AG08395 (cell line): ENCODE measurements at regions not wholly inside any gene's neighbourhood (a gene's known extent, or its start where the extent isn't known, plus 50 kb on each side); places are given as distances from the start of the nearest gene placed in this dataset.
"Not testable (repeated sequence)": the region's sequence is repeated elsewhere in the genome, so short reads cannot be mapped to it uniquely, and the experiment has no call there.

Source experiments
- DNase-seq: peaks from one replicate; pipeline ENCODE4 v3.0.0; 2012; ENCODE audit warnings: mixed read lengths, low spot score

DNA sequence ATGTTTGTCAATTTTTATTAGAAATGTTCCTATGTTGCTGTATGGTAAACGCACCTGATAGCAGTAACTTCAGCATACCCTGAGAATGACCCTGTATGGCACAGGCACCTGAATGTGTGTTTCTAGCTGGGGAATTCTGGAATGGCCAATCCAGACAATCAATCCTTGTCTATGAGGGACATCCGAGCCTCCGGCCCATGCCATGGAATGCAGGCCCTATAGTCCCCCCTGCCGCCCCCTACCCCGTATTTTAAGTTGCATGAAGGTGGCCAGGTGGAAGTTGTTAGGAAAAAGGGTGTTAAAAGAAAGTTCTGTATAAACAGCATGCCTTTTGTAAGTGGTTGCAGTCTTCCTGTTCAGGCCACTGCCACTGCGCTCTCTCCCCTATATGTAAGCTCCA is 595.9 kb downstream of the DSC3 start:
- DNase-seq: no peak

- DNase-seq: no peak
Measured at GRCh38 chr18:30444544-30444943, 598.0 kb downstream of the DSC3 start.

- DNase-seq: no peak
Measured at GRCh38 chr18:30440351-30440750, 602.2 kb downstream of the DSC3 start.

GRCh38 chr18:30439174-30439573 is 603.4 kb downstream of the DSC3 start:
- DNase-seq: no peak

- no peak for DNase-seq
Measured at GRCh38 chr18:30432349-30432748, 610.2 kb downstream of the DSC3 start.

- not testable (repeated sequence) for DNase-seq
Measured at GRCh38 chr18:30419399-30419798, 623.1 kb downstream of the DSC3 start.

- DNase-seq: no peak
Measured at GRCh38 chr18:30415903-30416302, 626.6 kb downstream of the DSC3 start.

- no peak for DNase-seq
Measured at GRCh38 chr18:30409120-30409519, 633.4 kb downstream of the DSC3 start.

- no peak for DNase-seq
Measured at GRCh38 chr18:30406728-30407127, 635.8 kb downstream of the DSC3 start.

DNA sequence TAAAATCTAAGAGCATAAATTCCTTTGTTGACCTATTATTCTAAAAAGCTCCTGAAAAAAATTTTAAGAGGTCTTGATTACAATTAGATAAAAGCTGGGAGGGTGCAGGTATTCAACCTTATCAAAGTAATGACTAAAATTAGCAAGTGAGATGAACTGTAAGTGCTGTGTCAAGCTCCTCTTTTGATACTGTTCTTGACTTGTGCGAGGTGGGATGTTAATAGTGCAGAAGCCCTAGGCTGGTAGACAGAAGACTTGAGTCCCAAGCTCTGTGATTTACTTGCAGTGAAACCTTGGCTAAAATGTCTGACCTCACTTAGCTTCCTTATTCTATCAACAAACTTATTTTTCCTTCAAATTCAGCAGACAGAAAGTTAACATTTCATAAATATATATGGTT is 637.5 kb downstream of the DSC3 start:
- no peak for DNase-seq

DNA sequence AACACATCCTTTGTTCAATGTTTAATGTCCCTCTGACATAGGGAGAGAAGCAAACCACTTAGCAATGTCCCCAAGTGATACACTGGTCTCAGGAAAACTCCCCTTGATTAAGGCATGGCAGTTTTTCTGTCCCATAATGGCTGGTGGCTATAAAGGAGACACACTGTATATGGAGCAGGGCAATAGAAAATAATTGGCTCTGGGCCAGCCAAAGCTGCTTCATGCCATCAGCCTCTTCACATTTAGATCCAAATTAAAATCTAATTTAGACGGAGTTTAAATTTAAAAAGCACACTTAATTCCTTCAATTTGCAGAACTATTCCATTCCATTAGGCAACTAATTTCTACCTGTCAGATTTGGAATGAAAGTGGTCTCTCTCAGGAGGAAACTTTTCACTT is 638.1 kb downstream of the DSC3 start:
- DNase-seq: no peak

- no peak for DNase-seq
Measured at GRCh38 chr18:30403278-30403677, 639.3 kb downstream of the DSC3 start.

- DNase-seq: no peak
Measured at GRCh38 chr18:30387401-30387800, 655.1 kb downstream of the DSC3 start.

DNA sequence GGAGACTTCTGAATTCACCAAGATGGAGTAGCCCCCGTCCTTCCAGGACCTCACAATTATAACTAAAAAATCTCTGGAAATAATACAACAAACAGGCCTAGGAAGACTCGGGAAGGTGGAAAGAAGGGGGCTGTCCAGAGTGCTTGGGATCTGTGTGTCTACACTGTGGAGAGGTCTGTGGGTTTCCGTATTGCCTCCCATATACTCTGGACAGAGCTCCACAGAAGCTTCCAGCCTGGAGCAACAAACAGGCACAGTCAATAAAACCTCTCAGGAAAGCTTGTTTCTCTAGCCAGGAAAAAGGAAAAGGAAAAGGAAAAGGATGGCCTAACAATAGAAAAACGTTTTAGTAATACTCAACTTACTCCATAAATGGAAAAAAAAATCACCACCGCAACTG is 655.9 kb downstream of the DSC3 start:
- DNase-seq: no peak

- DNase-seq: no peak
Measured at GRCh38 chr18:30385684-30386083, 656.9 kb downstream of the DSC3 start.

- no peak for DNase-seq
Measured at GRCh38 chr18:30381826-30382225, 660.7 kb downstream of the DSC3 start.

GRCh38 chr18:30378097-30378496 is 664.4 kb downstream of the DSC3 start:
- DNase-seq: no peak

- DNase-seq: no peak
Measured at GRCh38 chr18:30376515-30376914, 666.0 kb downstream of the DSC3 start.

GRCh38 chr18:30361864-30362540 is 680.5 kb downstream of the DSC3 start:
- DNase-seq: no peak

- no peak for DNase-seq
Measured at GRCh38 chr18:30359521-30359920, 683.0 kb downstream of the DSC3 start.

DNA sequence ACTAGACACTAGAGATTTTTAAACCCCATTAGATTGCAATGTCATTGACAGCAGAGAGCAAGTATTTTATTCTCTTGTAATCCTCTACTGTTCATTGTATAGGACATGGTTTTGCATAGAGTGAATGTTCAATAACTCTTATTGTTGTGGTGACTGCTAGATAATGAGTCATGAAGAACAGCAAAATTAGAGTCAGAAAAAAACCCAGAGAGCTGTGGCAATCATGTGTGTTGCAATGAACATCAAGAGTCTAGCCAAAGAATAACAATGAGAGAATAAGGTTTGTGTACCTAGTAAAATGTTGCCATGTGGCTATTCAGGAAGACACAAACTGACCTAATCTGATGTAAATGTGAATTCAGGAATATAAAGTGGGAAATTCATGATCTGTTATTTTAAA is 684.0 kb downstream of the DSC3 start:
- no peak for DNase-seq

DNA sequence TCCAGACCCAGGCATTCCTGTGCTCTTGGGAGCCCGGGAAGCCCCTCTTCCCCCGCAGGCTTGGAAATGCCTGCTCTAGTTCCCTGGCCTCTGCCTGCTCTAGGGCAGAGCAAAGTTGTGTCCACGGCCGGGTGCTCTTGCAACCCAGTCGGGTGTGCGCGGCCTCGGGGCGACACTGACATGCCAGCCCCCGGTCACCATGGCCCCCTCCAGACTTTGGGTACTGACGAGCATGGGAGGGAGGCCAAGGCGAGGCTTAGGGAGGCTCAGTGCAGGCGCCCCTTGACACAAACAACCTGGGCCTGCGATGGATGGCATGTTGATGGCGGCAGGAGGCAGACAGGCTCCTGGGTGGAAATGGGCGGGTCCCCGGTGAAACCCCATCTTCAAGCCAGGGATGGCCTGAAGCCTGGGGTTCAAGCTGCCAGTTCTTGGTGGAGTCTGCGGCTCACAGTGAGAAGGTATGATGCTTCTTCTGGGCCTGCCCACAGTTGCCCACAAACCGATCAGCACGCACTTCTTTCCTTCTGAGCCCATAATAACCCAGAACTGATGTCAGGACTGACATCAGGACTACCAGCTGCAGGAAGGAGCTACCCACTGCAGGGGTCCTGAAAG is 689.9 kb downstream of the DSC3 start:
- DNase-seq: no peak

DNA sequence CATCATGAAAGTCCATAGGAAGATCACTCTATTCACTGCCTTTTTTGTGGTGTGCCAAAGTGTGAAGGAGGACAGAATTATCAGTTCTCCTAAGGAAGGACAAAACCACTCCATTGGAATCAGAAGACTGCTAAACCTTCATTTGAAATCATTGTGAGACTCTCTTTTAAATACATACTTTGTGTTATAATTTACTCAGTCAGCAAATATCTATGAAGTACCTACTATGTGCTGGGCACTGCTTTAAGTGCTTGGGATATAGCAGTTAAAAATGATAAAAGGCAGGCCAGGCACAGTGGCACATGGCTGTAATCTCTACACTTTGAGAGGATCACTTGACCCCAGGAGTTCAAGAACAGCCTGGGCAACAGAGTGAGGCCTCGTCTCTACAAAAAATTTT is 692.3 kb downstream of the DSC3 start:
- DNase-seq: no peak

DNA sequence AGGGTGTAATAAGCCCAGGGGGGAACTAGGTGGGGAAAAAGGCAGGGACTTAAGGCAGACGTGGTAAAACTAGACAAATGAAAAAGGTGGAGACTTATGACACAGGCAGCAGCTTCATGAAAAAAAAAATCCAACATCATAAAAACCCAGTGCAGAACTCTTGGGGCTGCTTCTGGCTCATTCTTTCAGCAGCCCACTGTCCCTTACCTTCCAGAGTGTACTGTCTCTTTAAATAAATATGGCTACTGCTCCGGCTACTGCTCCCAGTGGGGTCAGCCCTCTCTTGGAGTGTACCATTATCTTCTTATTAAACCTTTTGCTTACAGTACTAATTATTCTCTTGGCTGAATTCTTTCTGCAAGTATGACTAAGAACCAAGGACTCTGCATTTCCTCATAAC is 699.5 kb downstream of the DSC3 start:
- DNase-seq: no peak
